ENCODE measurements at regions not wholly inside any gene's neighbourhood (a gene's known extent, or its start where the extent isn't known, plus 50 kb on each side); places are given as distances from the start of the nearest gene placed in this dataset.

DNA sequence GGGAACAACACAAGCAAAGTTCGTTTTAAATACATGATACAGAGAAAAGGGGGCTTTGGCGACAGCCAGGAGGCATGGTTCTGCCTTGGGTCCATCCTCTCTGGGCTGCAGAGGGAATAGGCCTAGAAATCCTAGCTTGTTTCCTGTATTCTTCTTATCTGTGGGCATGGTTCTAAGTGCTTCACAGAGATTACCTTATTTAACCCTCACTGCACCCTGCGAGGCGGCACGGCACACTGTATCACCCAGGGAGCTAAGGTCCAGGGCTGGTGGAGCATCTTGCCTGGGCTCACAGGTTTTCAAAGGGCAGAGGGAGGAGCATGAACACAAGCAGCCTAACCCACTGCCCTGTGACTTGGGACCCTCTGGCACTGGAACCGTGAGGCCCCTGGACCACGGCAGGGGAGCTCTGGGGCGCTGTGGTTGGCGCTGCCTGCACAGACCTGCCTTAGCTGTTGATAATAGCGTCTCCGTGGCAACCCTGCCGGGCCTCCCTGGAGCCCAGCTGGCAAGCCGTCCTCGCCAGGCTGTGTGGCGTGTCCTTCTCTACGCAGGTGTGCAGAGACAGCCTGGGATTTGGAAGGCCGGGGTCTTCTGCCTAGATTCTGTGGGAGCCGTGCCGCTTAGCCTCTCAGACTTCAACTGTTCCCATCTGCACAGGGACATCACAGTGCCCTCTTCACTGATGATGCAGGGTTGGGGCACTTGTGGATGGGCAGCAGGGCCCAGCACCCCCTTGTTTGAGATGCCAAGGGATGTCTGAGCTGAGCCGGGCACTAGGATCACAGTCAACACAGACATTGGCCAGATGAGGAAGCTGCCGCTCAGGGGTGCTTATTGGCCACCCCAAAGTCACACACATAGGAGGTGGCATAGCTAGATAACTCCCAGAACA lies 154.6 kb upstream of the TLE3 start:
- Histone ChIP-seq H3K9me3 (replicated peaks; ENCODE audit: control insufficient read depth, insufficient read depth, low read depth, low read length) (no peaks in the 10 kb centered on the region), H3K27me3 (ENCODE audit: control insufficient read depth in 2 of 2, insufficient read depth in 2 of 2, low read length in 2 of 2) (peaks cover 28 to 69% of the 10 kb centered on the region in 2 experiments), H4K20me1 (replicated peaks; ENCODE audit: control insufficient read depth, insufficient read depth, low read length) (no peaks in the 10 kb centered on the region), H3K4me2 (ENCODE audit: insufficient read depth, low read length) (no peak overlapping the region), H3K4me3 (no peak overlapping the region), H3K36me3 (ENCODE audit: control insufficient read depth, insufficient read depth, low read length) (no peaks in the 10 kb centered on the region), H3K9me1 (ENCODE audit: control insufficient read depth, insufficient read depth, low read length) (no peaks in the 10 kb centered on the region), H3K4me1 (replicated peaks in 1 of 2; ENCODE audit: control insufficient read depth in 2 of 2, insufficient read depth in 2 of 2, low read length in 2 of 2) (no peaks in the 10 kb centered on the region; a peak in 1 of 5 replicates), H3K9ac (ENCODE audit: insufficient read depth in 1 of 2, low read depth in 2 of 2, low read length in 2 of 2) (no peak overlapping the region), H3K79me2 (ENCODE audit: control insufficient read depth, insufficient read depth, low read length) (no peaks in the 10 kb centered on the region), H2AFZ (ENCODE audit: low read depth, low read length) (no peak overlapping the region), H3K27ac (ENCODE audit: extremely low read depth, low read depth, low read length) (no peak overlapping the region)
- 0% methylated on average over 15 of the region's 21 CpGs for WGBS (ENCODE audit: insufficient coverage, low coverage, missing lambda C conversion rate)
- ATAC-seq (no peak), FAIRE-seq (no peak), DNase-seq (ENCODE audit: extremely low read depth in 1 of 4, low spot score in 3 of 4) (no peak)
- ChIA-PET POLR2A (no interaction called here), CTCF (ENCODE audit: low intra/inter-chr PET ratio) (no interaction called here)
- intact Hi-C loops (cut with micrococcal nuclease) = no loop called here
- no TSS peak for BruUV-seq (replicated peaks)
- in situ Hi-C loops (cut with MboI) = no loop called here
- TF ChIP-seq NELFE (IDR thresholded peaks at IDR 0.05; ENCODE audit: insufficient read depth, insufficient read length) (no peak), ZNF717 (CRISPR knock-in tag; IDR thresholded peaks at IDR 0.05) (no peak), CBFA2T3 (IDR thresholded peaks at IDR 0.05) (no peak), PHF8 (IDR thresholded peaks at IDR 0.05; ENCODE audit: borderline replicate concordance, low read length) (no peak), ZNF274 (IDR thresholded peaks at IDR 0.05; ENCODE audit: borderline replicate concordance, low read depth, low read length) (no peak), RHOXF2B (CRISPR knock-in tag; conservative IDR thresholded peaks at IDR 0.05) (no peak), ZKSCAN8 (CRISPR knock-in tag; IDR thresholded peaks at IDR 0.05) (no peak), SIX5 (IDR thresholded peaks at IDR 0.05; ENCODE audit: borderline replicate concordance in 1 of 2, insufficient read depth in 1 of 2, low read depth in 1 of 2, low read length in 2 of 2) (no peak), THAP7 (CRISPR knock-in tag; IDR thresholded peaks at IDR 0.05) (no peak), TCF7L2 (IDR thresholded peaks at IDR 0.05; ENCODE audit: low read depth, low read length) (no peak), GTF2B (IDR thresholded peaks at IDR 0.05; ENCODE audit: extremely low read depth, insufficient read length) (no peak)
- TF ChIP-seq, protein P1, sequence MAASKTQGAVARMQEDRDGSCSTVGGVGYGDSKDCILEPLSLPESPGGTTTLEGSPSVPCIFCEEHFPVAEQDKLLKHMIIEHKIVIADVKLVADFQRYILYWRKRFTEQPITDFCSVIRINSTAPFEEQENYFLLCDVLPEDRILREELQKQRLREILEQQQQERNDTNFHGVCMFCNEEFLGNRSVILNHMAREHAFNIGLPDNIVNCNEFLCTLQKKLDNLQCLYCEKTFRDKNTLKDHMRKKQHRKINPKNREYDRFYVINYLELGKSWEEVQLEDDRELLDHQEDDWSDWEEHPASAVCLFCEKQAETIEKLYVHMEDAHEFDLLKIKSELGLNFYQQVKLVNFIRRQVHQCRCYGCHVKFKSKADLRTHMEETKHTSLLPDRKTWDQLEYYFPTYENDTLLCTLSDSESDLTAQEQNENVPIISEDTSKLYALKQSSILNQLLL (CRISPR knock-in tag; IDR thresholded peaks at IDR 0.05; ENCODE audit: borderline replicate concordance) = no peak
- TF ChIP-seq, protein P2, sequence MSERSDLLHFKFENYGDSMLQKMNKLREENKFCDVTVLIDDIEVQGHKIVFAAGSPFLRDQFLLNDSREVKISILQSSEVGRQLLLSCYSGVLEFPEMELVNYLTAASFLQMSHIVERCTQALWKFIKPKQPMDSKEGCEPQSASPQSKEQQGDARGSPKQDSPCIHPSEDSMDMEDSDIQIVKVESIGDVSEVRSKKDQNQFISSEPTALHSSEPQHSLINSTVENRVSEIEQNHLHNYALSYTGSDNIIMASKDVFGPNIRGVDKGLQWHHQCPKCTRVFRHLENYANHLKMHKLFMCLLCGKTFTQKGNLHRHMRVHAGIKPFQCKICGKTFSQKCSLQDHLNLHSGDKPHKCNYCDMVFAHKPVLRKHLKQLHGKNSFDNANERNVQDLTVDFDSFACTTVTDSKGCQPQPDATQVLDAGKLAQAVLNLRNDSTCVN (CRISPR knock-in tag; IDR thresholded peaks at IDR 0.05) = no peak
